IPS DF 6.9 (cell line): ENCODE measurements at regions not wholly inside any gene's neighbourhood (a gene's known extent, or its start where the extent isn't known, plus 50 kb on each side); places are given as distances from the start of the nearest gene placed in this dataset.
"Not testable (repeated sequence)": the region's sequence is repeated elsewhere in the genome, so short reads cannot be mapped to it uniquely, and the experiment has no call there.

Experiments used
- DNase-seq: peaks from one replicate; pipeline ENCODE4 v3.0.0-alpha.2; 2013; ENCODE audit warnings: low read depth, low spot score
- H3K27ac ChIP-seq: one replicate; pipeline ENCODE4 v1.5.1; 2013; ENCODE audit warnings: low read length, control low read depth
- H3K27me3 ChIP-seq: 2 replicates; pipeline ENCODE4 v1.6.1; 2013; ENCODE audit warnings: mild to moderate bottlenecking, low read length; ENCODE audit not compliant: control insufficient read depth, insufficient read depth
- H3K36me3 ChIP-seq: 2 replicates; pipeline ENCODE4 v1.6.1; 2013; ENCODE audit warnings: low read length; ENCODE audit not compliant: control insufficient read depth, insufficient read depth
- H3K4me1 ChIP-seq: 2 replicates; pipeline ENCODE4 v1.6.1; 2013; ENCODE audit warnings: low read length; ENCODE audit not compliant: control insufficient read depth, insufficient read depth
- H3K4me3 ChIP-seq: 2 replicates; pipeline ENCODE4 v1.5.1; 2013; ENCODE audit warnings: mild to moderate bottlenecking, low read length
- H3K9me3 ChIP-seq: 2 replicates; pipeline ENCODE4 v1.6.1; 2013; ENCODE audit warnings: low read length, inconsistent platforms; ENCODE audit not compliant: control insufficient read depth, insufficient read depth
- WGBS: extraction: QIAGEN DNeasy Blood & Tissue Kit; methylation state at CpG from one replicate; pipeline ENCODE4 v1.1.7; 2013; ENCODE audit warnings: mixed read lengths, missing lambda C conversion rate; ENCODE audit not compliant: insufficient read length, insufficient coverage; 5-methylcytosine and 5-hydroxymethylcytosine counted together

DNA sequence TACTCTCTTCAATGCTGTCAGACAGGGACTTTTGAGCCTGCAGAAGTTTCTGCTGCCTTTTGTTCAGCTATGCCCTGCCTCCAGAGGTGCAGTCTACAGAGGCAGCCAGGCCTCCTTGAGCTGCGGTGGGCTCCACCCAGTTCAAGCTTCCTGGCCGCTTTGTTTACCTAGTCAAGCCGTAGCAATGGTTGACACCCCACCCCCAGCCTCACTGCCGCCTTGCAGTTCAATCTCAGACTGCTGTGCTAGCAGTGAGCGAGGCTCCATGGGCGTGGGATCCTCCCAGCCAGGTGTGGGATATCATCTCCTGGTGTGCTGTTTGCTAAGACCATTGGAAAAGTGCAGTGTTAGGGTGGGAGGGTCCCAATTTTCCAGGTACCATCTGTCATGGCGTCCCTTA, 506.1 kb upstream of the FLRT2 start:
- not testable (repeated sequence) for H3K27me3 ChIP-seq, DNase-seq, H3K9me3 ChIP-seq, H3K27ac ChIP-seq, H3K36me3 ChIP-seq, H3K4me1 ChIP-seq, H3K4me3 ChIP-seq
- WGBS: no CpG with 5 or more reads among the region's 7 CpGs

DNA sequence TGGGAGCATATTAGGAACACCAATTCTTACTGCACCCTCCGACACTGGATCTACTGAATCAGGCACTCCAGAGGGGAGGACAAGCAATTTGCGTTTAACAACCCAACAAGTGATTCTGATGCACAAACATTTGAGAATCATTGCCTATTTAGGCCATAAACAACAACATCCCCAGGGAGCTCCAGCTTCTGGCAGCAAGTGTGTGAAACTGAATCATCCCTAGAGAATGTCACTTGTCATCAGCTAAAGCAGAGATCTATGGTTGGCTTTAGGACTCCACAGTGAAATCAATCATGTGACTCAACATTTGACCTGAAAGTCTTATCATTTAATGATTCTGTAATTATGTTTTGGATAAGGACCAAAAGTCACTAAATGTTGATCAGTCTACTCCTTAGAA, 505.0 kb upstream of the FLRT2 start:
- Histone ChIP-seq H3K36me3 (no peaks in the 10 kb centered on the region), H3K4me1 (no peaks in the 10 kb centered on the region), H3K4me3 (no peak overlapping the region), H3K27ac (no peak overlapping the region), H3K27me3 (no peaks in the 10 kb centered on the region), H3K9me3 (no peaks in the 10 kb centered on the region)
- DNase-seq: no peak
- no CpG with 5 or more reads among the region's 2 CpGs for WGBS

DNA sequence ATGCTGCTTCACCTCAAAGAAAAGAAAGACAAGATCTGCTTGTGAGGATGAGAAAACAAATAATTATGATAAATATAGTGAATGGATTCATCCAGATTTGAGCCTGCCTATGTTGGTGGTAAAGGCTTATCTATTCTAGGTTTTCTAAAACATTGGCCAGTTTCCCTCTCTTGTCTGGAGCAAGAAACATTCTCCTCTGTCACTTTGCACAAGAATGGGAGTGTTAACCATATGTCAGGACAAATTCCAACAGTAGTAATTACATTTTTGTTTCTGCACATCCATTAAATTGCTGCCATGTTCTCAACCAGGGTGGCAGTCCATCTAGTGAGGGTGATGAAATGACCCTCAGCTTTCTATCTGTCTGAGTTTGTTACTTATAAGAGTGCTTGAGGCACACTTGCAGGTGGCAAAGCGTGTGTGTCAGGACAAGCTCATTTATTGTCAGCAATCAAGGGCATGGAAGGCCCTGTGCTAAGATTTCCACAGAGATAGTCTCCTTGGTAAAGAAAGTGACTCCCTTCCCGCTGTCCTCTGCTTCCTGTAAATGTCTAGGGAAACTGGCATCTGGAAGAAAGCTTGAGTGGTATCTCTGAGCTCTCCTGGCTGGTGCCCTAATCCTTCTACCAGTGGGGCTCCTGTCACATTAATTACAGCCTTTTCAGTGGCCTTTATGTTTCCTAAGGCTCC, 502.1 kb upstream of the FLRT2 start:
- no peaks in the 10 kb centered on the region for H3K9me3 ChIP-seq
- WGBS: no CpG with 5 or more reads among the region's 2 CpGs
- H3K27ac ChIP-seq: no peak overlapping the region
- no peak overlapping the region for H3K4me3 ChIP-seq
- no peaks in the 10 kb centered on the region for H3K36me3 ChIP-seq
- H3K27me3 ChIP-seq: no peaks in the 10 kb centered on the region
- H3K4me1 ChIP-seq: no peaks in the 10 kb centered on the region
- no peak for DNase-seq

GRCh38 chr14:85037411-85037810, 492.5 kb upstream of the FLRT2 start:
- Histone ChIP-seq H3K4me1 (no peaks in the 10 kb centered on the region), H3K4me3 (no peak overlapping the region), H3K36me3 (no peaks in the 10 kb centered on the region), H3K27me3 (no peaks in the 10 kb centered on the region), H3K27ac (no peak overlapping the region), H3K9me3 (no peaks in the 10 kb centered on the region)
- WGBS: no CpG with 5 or more reads among the region's 2 CpGs
- DNase-seq: no peak

DNA sequence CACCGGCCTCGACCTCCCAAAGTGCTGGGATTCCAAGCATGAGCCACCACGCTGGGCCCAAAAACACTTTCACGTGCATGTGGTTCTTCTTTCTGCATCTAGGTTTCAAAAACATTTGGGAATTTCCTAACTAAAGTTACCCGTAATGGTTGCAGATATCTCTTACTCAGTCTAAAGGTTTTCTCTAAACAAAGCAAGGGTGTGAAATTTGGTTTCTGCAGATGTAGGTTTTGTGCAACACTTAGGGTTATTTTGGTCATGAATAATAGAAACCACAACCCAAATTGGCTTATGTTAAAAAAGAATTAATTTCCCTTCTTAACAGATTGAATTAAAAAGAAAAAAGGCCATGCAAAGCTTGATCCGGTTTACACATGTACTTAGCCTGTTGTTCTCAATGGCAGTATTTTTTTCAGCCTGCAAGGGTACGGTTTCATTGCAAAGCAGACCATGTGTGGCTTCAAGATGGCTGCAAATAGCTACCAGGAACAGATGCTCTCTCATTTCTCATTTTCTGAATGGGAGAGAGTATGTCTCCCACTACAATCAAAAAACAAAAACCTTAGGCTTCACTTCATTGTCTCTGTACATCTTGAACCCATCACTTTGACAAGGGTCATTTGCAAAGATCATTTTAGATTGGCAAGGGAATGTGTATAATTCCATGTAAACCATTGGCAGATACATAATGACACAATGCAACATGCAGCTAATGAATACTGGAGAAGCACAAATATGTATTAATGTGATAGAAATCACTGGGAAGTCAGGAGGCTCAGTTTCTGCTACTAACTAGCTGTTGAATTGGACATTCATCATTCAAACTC, 491.2 kb upstream of the FLRT2 start:
- H3K36me3 ChIP-seq: no peaks in the 10 kb centered on the region
- H3K4me3 ChIP-seq: no peak overlapping the region
- H3K27me3 ChIP-seq: no peaks in the 10 kb centered on the region
- H3K4me1 ChIP-seq: no peaks in the 10 kb centered on the region
- no peaks in the 10 kb centered on the region for H3K9me3 ChIP-seq
- H3K27ac ChIP-seq: no peak overlapping the region
- no CpG with 5 or more reads among the region's 7 CpGs for WGBS
- no peak for DNase-seq

GRCh38 chr14:85039353-85039626, 490.7 kb upstream of the FLRT2 start:
- no peak overlapping the region for H3K4me3 ChIP-seq
- H3K4me1 ChIP-seq: no peaks in the 10 kb centered on the region
- no peaks in the 10 kb centered on the region for H3K27me3 ChIP-seq
- H3K27ac ChIP-seq: no peak overlapping the region
- no peak for DNase-seq
- H3K9me3 ChIP-seq: no peaks in the 10 kb centered on the region
- no peaks in the 10 kb centered on the region for H3K36me3 ChIP-seq

DNA sequence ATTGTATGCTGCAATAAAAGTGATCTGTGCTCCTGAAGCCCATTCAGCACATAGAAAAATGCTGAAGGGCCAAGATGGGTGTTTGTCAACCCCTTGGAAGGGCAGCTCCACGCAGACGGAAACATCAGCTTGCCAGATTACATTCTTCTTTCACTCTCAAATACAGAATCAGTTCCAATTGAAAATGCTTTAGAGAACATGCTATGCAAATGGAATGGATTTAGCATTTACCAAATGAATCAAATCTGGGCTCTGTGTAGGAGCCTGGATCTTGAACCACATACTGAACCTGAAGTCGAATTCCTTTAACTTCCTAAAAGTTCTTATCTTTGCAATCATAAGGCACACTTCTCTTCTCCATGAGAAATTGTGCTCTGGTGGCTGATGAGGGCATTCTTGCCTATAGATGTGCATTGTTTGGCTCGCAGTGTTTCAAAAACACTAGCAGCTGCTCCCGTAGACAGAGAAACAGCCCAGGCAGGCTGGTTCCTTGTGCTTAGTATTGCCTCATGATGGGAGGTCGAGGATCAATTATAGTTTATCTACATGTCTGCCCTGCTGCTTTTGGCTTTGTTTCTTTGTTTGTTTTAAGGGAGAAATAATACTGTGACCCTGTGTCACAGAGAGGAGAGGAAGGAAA, 489.8 kb upstream of the FLRT2 start:
- Histone ChIP-seq H3K27me3 (no peaks in the 10 kb centered on the region), H3K9me3 (no peaks in the 10 kb centered on the region), H3K36me3 (no peaks in the 10 kb centered on the region), H3K4me3 (no peak overlapping the region), H3K27ac (no peak overlapping the region), H3K4me1 (no peaks in the 10 kb centered on the region)
- no peak for DNase-seq
- no CpG with 5 or more reads among the region's 6 CpGs for WGBS

- H3K27me3 ChIP-seq: no peaks in the 10 kb centered on the region
- no peak for DNase-seq
- no peaks in the 10 kb centered on the region for H3K4me1 ChIP-seq
- H3K4me3 ChIP-seq: no peak overlapping the region
- H3K36me3 ChIP-seq: no peaks in the 10 kb centered on the region
- H3K27ac ChIP-seq: no peak overlapping the region
- H3K9me3 ChIP-seq: no peaks in the 10 kb centered on the region
Observed at GRCh38 chr14:85041618-85042017, 488.3 kb upstream of the FLRT2 start.

DNA sequence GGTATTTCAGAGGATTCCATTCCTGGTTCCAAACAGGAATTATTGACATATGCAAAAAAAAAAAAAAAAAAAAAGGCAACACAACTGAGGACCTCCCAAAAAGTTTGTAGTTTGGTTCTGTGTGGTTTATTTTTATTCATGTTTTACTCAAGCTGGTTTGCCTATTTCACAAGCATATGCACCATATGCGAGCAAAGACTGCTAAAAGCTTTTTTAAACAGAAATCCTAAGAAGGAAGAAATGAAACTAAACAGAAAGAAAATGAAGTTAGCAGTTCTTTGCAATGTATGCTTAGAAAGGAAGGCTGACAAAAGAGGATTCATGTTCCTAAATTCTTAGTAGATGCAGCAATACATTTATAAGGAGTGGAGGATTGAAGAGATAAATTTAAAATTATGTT, 487.6 kb upstream of the FLRT2 start:
- WGBS: no CpG with 5 or more reads among the region's 1 CpG
- no peak for DNase-seq
- no peaks in the 10 kb centered on the region for H3K27me3 ChIP-seq
- H3K36me3 ChIP-seq: no peaks in the 10 kb centered on the region
- H3K4me1 ChIP-seq: no peaks in the 10 kb centered on the region
- no peak overlapping the region for H3K4me3 ChIP-seq
- H3K9me3 ChIP-seq: no peaks in the 10 kb centered on the region
- no peak overlapping the region for H3K27ac ChIP-seq

GRCh38 chr14:85050180-85050579, 479.8 kb upstream of the FLRT2 start:
- WGBS: no CpG with 5 or more reads among the region's 1 CpG
- H3K27me3 ChIP-seq: no peaks in the 10 kb centered on the region
- DNase-seq: no peak

DNA sequence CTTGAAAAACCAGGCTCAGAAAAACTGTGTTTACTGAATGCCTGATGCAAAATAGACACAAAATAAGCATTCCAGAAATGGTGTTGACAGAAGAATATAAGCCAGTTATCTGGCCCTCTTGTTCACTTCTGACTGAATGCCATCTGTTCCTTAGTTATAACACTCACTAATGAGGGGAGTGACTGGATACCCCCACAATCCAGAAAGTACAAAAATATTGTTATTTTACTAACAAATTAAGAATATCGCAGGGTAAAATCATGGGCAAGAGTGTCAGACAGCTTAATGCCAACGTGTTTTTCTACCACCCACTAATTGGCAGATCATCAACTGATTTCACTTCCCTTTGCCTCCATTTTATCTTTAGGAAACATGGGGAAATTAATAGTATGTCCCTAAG, 477.3 kb upstream of the FLRT2 start:
- DNase-seq: no peak
- H3K4me3 ChIP-seq: no peak overlapping the region
- no peaks in the 10 kb centered on the region for H3K4me1 ChIP-seq
- H3K27ac ChIP-seq: no peak overlapping the region
- H3K36me3 ChIP-seq: no peaks in the 10 kb centered on the region
- H3K9me3 ChIP-seq: peaks cover 2% of the 10 kb centered on the region
- WGBS: no CpG with 5 or more reads among the region's 2 CpGs
- H3K27me3 ChIP-seq: no peaks in the 10 kb centered on the region

More at GRCh38 chr14:85050180-85050579, 479.8 kb upstream of the FLRT2 start:
- H3K27ac ChIP-seq: no peak overlapping the region
- peaks cover 2% of the 10 kb centered on the region for H3K9me3 ChIP-seq
- H3K4me3 ChIP-seq: no peak overlapping the region
- H3K4me1 ChIP-seq: no peaks in the 10 kb centered on the region
- no peaks in the 10 kb centered on the region for H3K36me3 ChIP-seq
